ENCODE measurements at regions not wholly inside any gene's neighbourhood (a gene's known extent, or its start where the extent isn't known, plus 50 kb on each side); places are given as distances from the start of the nearest gene placed in this dataset.
"Not testable (repeated sequence)": the region's sequence is repeated elsewhere in the genome, so short reads cannot be mapped to it uniquely, and the experiment has no call there.

DNA sequence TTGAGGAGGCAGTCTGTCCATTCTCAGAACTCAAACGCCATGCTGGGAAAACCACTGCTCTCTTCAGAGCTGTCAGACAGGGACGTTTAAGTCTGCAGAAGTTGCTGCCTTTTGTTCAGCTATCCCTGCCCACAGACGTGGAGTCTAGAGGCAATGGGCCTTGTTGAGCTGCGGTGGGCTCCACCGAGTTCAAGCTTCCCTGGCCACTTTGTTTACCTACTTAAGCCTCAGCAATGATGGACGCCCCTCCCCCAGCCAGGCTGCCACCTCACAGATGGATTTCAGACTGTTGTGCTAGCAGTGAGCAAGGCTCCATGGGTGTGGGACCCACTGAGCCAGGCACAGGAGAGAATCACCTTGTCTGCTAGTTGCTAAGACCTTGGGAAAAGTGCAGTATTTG, 375.1 kb downstream of the ZNF33B start:
- TF ChIP-seq, protein P1, sequence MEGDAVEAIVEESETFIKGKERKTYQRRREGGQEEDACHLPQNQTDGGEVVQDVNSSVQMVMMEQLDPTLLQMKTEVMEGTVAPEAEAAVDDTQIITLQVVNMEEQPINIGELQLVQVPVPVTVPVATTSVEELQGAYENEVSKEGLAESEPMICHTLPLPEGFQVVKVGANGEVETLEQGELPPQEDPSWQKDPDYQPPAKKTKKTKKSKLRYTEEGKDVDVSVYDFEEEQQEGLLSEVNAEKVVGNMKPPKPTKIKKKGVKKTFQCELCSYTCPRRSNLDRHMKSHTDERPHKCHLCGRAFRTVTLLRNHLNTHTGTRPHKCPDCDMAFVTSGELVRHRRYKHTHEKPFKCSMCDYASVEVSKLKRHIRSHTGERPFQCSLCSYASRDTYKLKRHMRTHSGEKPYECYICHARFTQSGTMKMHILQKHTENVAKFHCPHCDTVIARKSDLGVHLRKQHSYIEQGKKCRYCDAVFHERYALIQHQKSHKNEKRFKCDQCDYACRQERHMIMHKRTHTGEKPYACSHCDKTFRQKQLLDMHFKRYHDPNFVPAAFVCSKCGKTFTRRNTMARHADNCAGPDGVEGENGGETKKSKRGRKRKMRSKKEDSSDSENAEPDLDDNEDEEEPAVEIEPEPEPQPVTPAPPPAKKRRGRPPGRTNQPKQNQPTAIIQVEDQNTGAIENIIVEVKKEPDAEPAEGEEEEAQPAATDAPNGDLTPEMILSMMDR (IDR thresholded peaks at IDR 0.05 in 8 of 11, conservative IDR thresholded peaks at IDR 0.05 in 3 of 11), result not testable (repeated sequence)
- TF ChIP-seq POLR2A, POLR2AphosphoS5 (IDR thresholded peaks at IDR 0.05): not testable (repeated sequence)
